Endothelial cell of umbilical vein (primary cell): ENCODE measurements at regions not wholly inside any gene's neighbourhood (a gene's known extent, or its start where the extent isn't known, plus 50 kb on each side); places are given as distances from the start of the nearest gene placed in this dataset.
"Not testable (repeated sequence)": the region's sequence is repeated elsewhere in the genome, so short reads cannot be mapped to it uniquely, and the experiment has no call there.

Source experiments
- BruUV-seq: library from RNA; stranded (reverse); fragments of 400-500 nt; replicated peaks from 2 replicates; lab custom pipeline; 2021; lab: Mats Ljungman, UMichigan
- CTCF ChIA-PET: fragments of 300-600, 350-600 bp; sonication (Branson Sonifier 250); formaldehyde crosslinking; loops from one replicate; lab custom pipeline; 2021; ENCODE audit warnings: antibody characterized with exemption, inconsistent platforms; lab: Charles Lee
- POLR2A ChIA-PET: fragments of 300-600, 350-600 bp; sonication (Branson Sonifier 250); formaldehyde crosslinking; loops from one replicate; lab custom pipeline; 2021; ENCODE audit warnings: antibody characterized with exemption, inconsistent platforms; lab: Charles Lee
- DNase-seq: peaks from one replicate; pipeline ENCODE4 v3.0.0-alpha.2; 2011; ENCODE audit warnings: low read depth, low spot score
- FAIRE-seq: peaks from 2 replicates; lab custom pipeline; 2011; peaks lifted over from hg19 to GRCh38; lab: Jason Lieb, UNC
- H2AFZ ChIP-seq: 2 replicates; pipeline ENCODE4 v1.6.0; 2012; ENCODE audit warnings: low read depth, low read length, control low read depth, inconsistent platforms
- H3K27ac ChIP-seq: 2 replicates; pipeline ENCODE4 v1.5.1; 2011; ENCODE audit warnings: low read depth, mild to moderate bottlenecking, control low read depth, low read length, moderate library complexity; ENCODE audit not compliant: insufficient read depth
- H3K27me3 ChIP-seq, 2 experiments: 2 replicates each; pipeline versions ENCODE4 v1.6.0 to v1.6.1; 2011; ENCODE audit warnings: low read length in 2 of 2, mixed read lengths in 1 of 2; ENCODE audit not compliant: control insufficient read depth in 2 of 2, insufficient read depth in 2 of 2
- H3K36me3 ChIP-seq, 2 experiments: 2 replicates in 1 of 2; 3 replicates in 1 of 2; pipeline ENCODE4 v1.5.1; 2011; ENCODE audit warnings: low read length in 2 of 2, mild to moderate bottlenecking in 1 of 2, moderate library complexity in 1 of 2; ENCODE audit not compliant: control insufficient read depth in 2 of 2, insufficient read depth in 2 of 2; ENCODE audit errors: extremely low read depth in 1 of 2
- H3K4me1 ChIP-seq: 3 replicates; pipeline ENCODE4 v1.5.1; 2011; ENCODE audit warnings: mild to moderate bottlenecking, low read length; ENCODE audit not compliant: control insufficient read depth, insufficient read depth; ENCODE audit errors: extremely low read depth
- H3K4me2 ChIP-seq: 2 replicates; pipeline ENCODE4 v1.6.1; 2011; ENCODE audit warnings: low read length, control low read depth, mixed read lengths; ENCODE audit not compliant: insufficient read depth
- H3K4me3 ChIP-seq, 3 experiments: fragments of 200-600 bp in 1 of 3; sonication (generic), shearing (Covaris generic) in 1 of 3; replicated peaks in 1 of 3; 2 replicates each; pipeline ENCODE4 v1.5.1; 2011 to 2016; ENCODE audit warnings: control low read depth in 3 of 3, low read length in 3 of 3, mild to moderate bottlenecking in 2 of 3, inconsistent platforms in 1 of 3, low read depth in 1 of 3, moderate library complexity in 1 of 3; ENCODE audit not compliant: insufficient read depth in 1 of 3
- H3K79me2 ChIP-seq: 2 replicates; pipeline ENCODE4 v1.6.0; 2012; ENCODE audit warnings: low read length, inconsistent platforms; ENCODE audit not compliant: control insufficient read depth, insufficient read depth
- H3K9ac ChIP-seq: replicated peaks from 2 replicates; pipeline ENCODE3; 2011; ENCODE audit warnings: low read length, control low read depth; ENCODE audit not compliant: insufficient read depth; ENCODE audit errors: extremely low read depth
- H3K9me1 ChIP-seq: replicated peaks from 3 replicates; pipeline ENCODE4 v1.6.0; 2011; ENCODE audit warnings: mild to moderate bottlenecking, low read length; ENCODE audit not compliant: control insufficient read depth, insufficient read depth; ENCODE audit errors: extremely low read depth
- H3K9me3 ChIP-seq: replicated peaks from 2 replicates; pipeline ENCODE4 v1.5.1; 2012; ENCODE audit warnings: low read length, inconsistent platforms; ENCODE audit not compliant: control insufficient read depth, insufficient read depth
- H4K20me1 ChIP-seq: replicated peaks from 2 replicates; pipeline ENCODE3; 2011; ENCODE audit warnings: mild to moderate bottlenecking, low read length; ENCODE audit not compliant: control insufficient read depth, insufficient read depth; ENCODE audit errors: extremely low read depth
- EZH2 ChIP-seq: IDR thresholded peaks from 2 replicates; pipeline ENCODE4 v1.6.1; 2012; ENCODE audit warnings: borderline replicate concordance, low read depth, mild to moderate bottlenecking, moderate library complexity, low read length, inconsistent platforms; ENCODE audit not compliant: severe bottlenecking
- FOS ChIP-seq: IDR thresholded peaks from 2 replicates; pipeline ENCODE4 v1.6.1; 2011; ENCODE audit warnings: mild to moderate bottlenecking, low read length, moderate library complexity, borderline replicate concordance; ENCODE audit not compliant: insufficient read depth
- GATA2 ChIP-seq: IDR thresholded peaks from 2 replicates; pipeline ENCODE4 v1.7.0; 2011; ENCODE audit warnings: low read depth, mild to moderate bottlenecking, moderate library complexity, mixed read lengths, low read length; ENCODE audit not compliant: insufficient read length, insufficient read depth
- JUN ChIP-seq: IDR thresholded peaks from 2 replicates; pipeline ENCODE4 v1.6.1; 2011; ENCODE audit warnings: borderline replicate concordance, low read depth; ENCODE audit not compliant: insufficient read length, insufficient read depth
- MYC ChIP-seq: IDR thresholded peaks from one replicate; pipeline ENCODE4 v1.6.1; 2011; ENCODE audit warnings: mild to moderate bottlenecking, low read depth, low read length
- POLR2A ChIP-seq: IDR thresholded peaks from 2 replicates; pipeline ENCODE4 v1.6.1; 2012; ENCODE audit warnings: low read depth, mild to moderate bottlenecking, control low read depth, low read length
- POLR2AphosphoS5 ChIP-seq: IDR thresholded peaks from 2 replicates; pipeline ENCODE4 v1.6.1; 2012; ENCODE audit warnings: low read depth, mild to moderate bottlenecking, control low read depth, low read length, moderate library complexity; ENCODE audit not compliant: insufficient read depth
- dilution Hi-C: fragments of 300-500 bp; cut with MboI; formaldehyde crosslinking; loops from one replicate; pipeline ENCODE4 v1.15.0; 2019; ENCODE audit warnings: low sequenced_read_pairs; ENCODE audit not compliant: extremely low pct_ligation_motif_present
- intact Hi-C: fragments of 100-400 bp; cut with micrococcal nuclease; formaldehyde crosslinking; loops from one replicate; pipeline ENCODE4 v1.10.0; 2022
- TF ChIP-seq, protein P1 (sequence below), 2 donors: IDR thresholded peaks; 1 replicate in 1 of 2; 2 replicates in 1 of 2; pipeline ENCODE4 v1.5.1; 2011; ENCODE audit warnings: low read length in 2 of 2, mild to moderate bottlenecking in 2 of 2, moderate library complexity in 2 of 2, control low read depth in 1 of 2, inconsistent platforms in 1 of 2, low read depth in 1 of 2; ENCODE audit not compliant: insufficient read depth in 1 of 2; ENCODE audit errors: extremely low read depth in 1 of 2
- TF ChIP-seq, protein P2 (sequence below): IDR thresholded peaks from 2 replicates; pipeline ENCODE4 v1.6.1; 2011; ENCODE audit not compliant: insufficient read depth, insufficient read length

GRCh38 chr7:153408360-153409335 lies 643.5 kb upstream of the DPP6 start:
- no peaks in the 10 kb centered on the region for H4K20me1 ChIP-seq
- no peak overlapping the region for H3K4me3 ChIP-seq
- CTCF ChIA-PET, result no interaction called here
- H3K79me2 ChIP-seq, result no peaks in the 10 kb centered on the region
- no peak overlapping the region for H3K27ac ChIP-seq
- no TSS peak for BruUV-seq
- H3K9me1 ChIP-seq, result no peaks in the 10 kb centered on the region
- no peaks in the 10 kb centered on the region for H3K36me3 ChIP-seq
- no peak overlapping the region for H2AFZ ChIP-seq
- peaks cover 3% of the 10 kb centered on the region for H3K9me3 ChIP-seq
- TF ChIP-seq, protein P1, sequence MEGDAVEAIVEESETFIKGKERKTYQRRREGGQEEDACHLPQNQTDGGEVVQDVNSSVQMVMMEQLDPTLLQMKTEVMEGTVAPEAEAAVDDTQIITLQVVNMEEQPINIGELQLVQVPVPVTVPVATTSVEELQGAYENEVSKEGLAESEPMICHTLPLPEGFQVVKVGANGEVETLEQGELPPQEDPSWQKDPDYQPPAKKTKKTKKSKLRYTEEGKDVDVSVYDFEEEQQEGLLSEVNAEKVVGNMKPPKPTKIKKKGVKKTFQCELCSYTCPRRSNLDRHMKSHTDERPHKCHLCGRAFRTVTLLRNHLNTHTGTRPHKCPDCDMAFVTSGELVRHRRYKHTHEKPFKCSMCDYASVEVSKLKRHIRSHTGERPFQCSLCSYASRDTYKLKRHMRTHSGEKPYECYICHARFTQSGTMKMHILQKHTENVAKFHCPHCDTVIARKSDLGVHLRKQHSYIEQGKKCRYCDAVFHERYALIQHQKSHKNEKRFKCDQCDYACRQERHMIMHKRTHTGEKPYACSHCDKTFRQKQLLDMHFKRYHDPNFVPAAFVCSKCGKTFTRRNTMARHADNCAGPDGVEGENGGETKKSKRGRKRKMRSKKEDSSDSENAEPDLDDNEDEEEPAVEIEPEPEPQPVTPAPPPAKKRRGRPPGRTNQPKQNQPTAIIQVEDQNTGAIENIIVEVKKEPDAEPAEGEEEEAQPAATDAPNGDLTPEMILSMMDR (IDR thresholded peaks at IDR 0.05; ENCODE audit: extremely low read depth in 1 of 2, insufficient read depth in 1 of 2, low read depth in 1 of 2, low read length in 2 of 2), result no peak
- no peak for TF ChIP-seq POLR2AphosphoS5
- TF ChIP-seq, protein P2, sequence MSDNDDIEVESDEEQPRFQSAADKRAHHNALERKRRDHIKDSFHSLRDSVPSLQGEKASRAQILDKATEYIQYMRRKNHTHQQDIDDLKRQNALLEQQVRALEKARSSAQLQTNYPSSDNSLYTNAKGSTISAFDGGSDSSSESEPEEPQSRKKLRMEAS, result no peak
- no peak for TF ChIP-seq GATA2
- TF ChIP-seq EZH2, result no peak
- TF ChIP-seq JUN, result no peak
- TF ChIP-seq FOS, result no peak
- no peak for TF ChIP-seq POLR2A
- no peak for TF ChIP-seq MYC
- H3K4me1 ChIP-seq, result no peaks in the 10 kb centered on the region
- H3K4me2 ChIP-seq, result no peak overlapping the region
- DNase-seq, result no peak
- H3K9ac ChIP-seq, result no peak overlapping the region
- no peaks in the 10 kb centered on the region for H3K27me3 ChIP-seq
- POLR2A ChIA-PET, result no interaction called here
- FAIRE-seq, result no peak
- intact Hi-C loops (no loop called here), dilution Hi-C loops (no loop called here)

DNA sequence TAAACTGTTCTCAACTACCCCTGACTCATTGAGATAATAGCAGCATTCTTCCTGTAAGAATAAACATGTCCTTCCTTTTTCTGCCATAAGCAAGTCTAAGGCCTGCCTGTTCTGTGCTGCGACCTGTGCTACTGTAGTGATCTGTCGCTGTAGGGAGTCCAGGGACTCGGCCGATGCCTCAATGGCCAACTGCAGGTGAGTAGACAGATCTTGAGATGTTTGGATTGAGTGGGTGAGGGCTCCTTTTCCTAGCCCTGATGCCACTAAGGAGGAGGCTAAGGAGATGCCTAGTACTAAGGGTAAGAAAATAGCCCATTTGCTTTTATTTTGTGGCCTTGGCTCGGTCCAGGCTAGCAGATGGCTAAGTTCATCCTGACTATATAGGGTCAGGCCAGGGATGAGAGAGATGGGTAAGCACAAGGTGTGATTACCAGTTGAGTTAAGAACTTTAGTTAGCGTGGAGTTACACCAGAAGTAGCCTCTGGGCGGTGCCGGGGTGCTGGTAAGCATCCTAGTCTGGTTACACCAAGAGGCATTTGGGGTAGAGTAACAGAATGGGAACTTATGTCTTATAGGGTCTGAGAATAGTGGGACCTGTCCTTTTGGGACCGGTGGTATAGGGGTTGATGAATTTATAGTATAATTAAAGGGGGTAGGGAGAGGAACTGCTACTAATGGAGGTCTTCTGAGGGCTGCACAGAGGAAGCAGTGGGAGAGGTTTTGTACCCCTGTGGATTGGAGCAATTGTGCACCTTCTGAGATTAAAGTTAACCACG lies 642.4 kb upstream of the DPP6 start:
- dilution Hi-C loops, H3K9ac ChIP-seq, H3K9me1 ChIP-seq, H4K20me1 ChIP-seq, H3K79me2 ChIP-seq, H3K27ac ChIP-seq, DNase-seq, H3K9me3 ChIP-seq, H3K4me2 ChIP-seq, POLR2A ChIA-PET, H3K27me3 ChIP-seq, FAIRE-seq, H3K36me3 ChIP-seq, CTCF ChIA-PET, intact Hi-C loops, H3K4me3 ChIP-seq, H2AFZ ChIP-seq, BruUV-seq, H3K4me1 ChIP-seq: not testable (repeated sequence)
